H1 (cell line): ENCODE measurements at regions not wholly inside any gene's neighbourhood (a gene's known extent, or its start where the extent isn't known, plus 50 kb on each side); places are given as distances from the start of the nearest gene placed in this dataset.

Experiments used
- CTCF ChIA-PET: fragments of 300-600 bp; sonication (Branson Sonifier 250); formaldehyde crosslinking; loops from one replicate; lab custom pipeline; 2021; ENCODE audit not compliant: partially characterized antibody; lab: Charles Lee
- POLR2A ChIA-PET: fragments of 300-600 bp; sonication (Branson Sonifier 250); formaldehyde crosslinking; loops from one replicate; lab custom pipeline; 2021; ENCODE audit warnings: inconsistent platforms; ENCODE audit not compliant: partially characterized antibody; lab: Charles Lee
- DNase-seq, 2 experiments: peaks; one replicate each; pipeline versions ENCODE4 v3.0.0 to v3.0.0-alpha.2; 2010 to 2022; ENCODE audit warnings: low spot score in 2 of 2, low read depth in 1 of 2, mixed read lengths in 1 of 2
- FAIRE-seq: peaks from 2 replicates; lab custom pipeline; 2011; peaks lifted over from hg19 to GRCh38; lab: Jason Lieb, UNC
- H2AFZ ChIP-seq: 2 replicates; pipeline ENCODE4 v1.8.1; 2012; ENCODE audit warnings: low read length, inconsistent platforms
- H2AK5ac ChIP-seq: 2 replicates; pipeline ENCODE4 v1.6.1; 2013; ENCODE audit warnings: low read depth, low read length
- H2BK120ac ChIP-seq: replicated peaks from 2 replicates; pipeline ENCODE3; 2013; ENCODE audit warnings: low read depth, low read length, inconsistent platforms
- H2BK12ac ChIP-seq: 2 replicates; pipeline ENCODE4 v1.6.1; 2013; ENCODE audit warnings: low read depth, low read length
- H2BK15ac ChIP-seq: 2 replicates; pipeline ENCODE4 v1.6.1; 2013; ENCODE audit warnings: low read length
- H2BK20ac ChIP-seq: 2 replicates; pipeline ENCODE4 v1.6.1; 2013; ENCODE audit warnings: low read length
- H2BK5ac ChIP-seq: 2 replicates; pipeline ENCODE4 v1.6.1; 2013; ENCODE audit warnings: low read depth, low read length
- H3K14ac ChIP-seq: 2 replicates; pipeline ENCODE4 v1.6.1; 2013; ENCODE audit warnings: inconsistent platforms; ENCODE audit not compliant: insufficient read length
- H3K18ac ChIP-seq: 2 replicates; pipeline ENCODE4 v1.6.1; 2013; ENCODE audit warnings: low read length; ENCODE audit errors: extremely low read depth
- H3K23ac ChIP-seq: 2 replicates; pipeline ENCODE4 v1.6.1; 2013; ENCODE audit warnings: inconsistent platforms; ENCODE audit not compliant: insufficient read length
- H3K23me2 ChIP-seq: 2 replicates; pipeline ENCODE4 v1.6.1; 2013; ENCODE audit warnings: low read depth, low read length
- H3K27ac ChIP-seq: 2 replicates; pipeline ENCODE4 v1.6.1; 2011; ENCODE audit warnings: low read depth, low read length, inconsistent platforms
- H3K27me3 ChIP-seq, 4 experiments: replicated peaks in 1 of 4; 1 replicate in 1 of 4; 2 replicates in 3 of 4; pipeline versions ENCODE4 v1.6.1 to v1.8.1; 2011 to 2013; ENCODE audit warnings: low read length in 3 of 4, mild to moderate bottlenecking in 3 of 4, inconsistent platforms in 2 of 4, mixed read lengths in 2 of 4, moderate library complexity in 1 of 4; ENCODE audit not compliant: control insufficient read depth in 3 of 4, insufficient read depth in 3 of 4; ENCODE audit errors: extremely low read depth in 1 of 4
- H3K36me3 ChIP-seq, 4 experiments: 2 replicates each; pipeline versions ENCODE4 v1.6.1 to v1.8.1; 2011 to 2013; ENCODE audit warnings: mild to moderate bottlenecking in 4 of 4, low read length in 3 of 4, moderate library complexity in 2 of 4, control low read depth in 1 of 4, inconsistent platforms in 1 of 4; ENCODE audit not compliant: insufficient read depth in 4 of 4, control insufficient read depth in 2 of 4
- H3K4ac ChIP-seq: replicated peaks from 2 replicates; pipeline ENCODE3; 2013; ENCODE audit warnings: low read length, low read depth, mixed read lengths, inconsistent platforms; ENCODE audit not compliant: insufficient read length
- H3K4me1 ChIP-seq, 4 experiments: replicated peaks in 1 of 4; 1 replicate in 1 of 4; 2 replicates in 3 of 4; pipeline versions ENCODE4 v1.6.1 to v1.8.1; 2011 to 2013; ENCODE audit warnings: low read length in 3 of 4, inconsistent platforms in 2 of 4, mixed read lengths in 1 of 4; ENCODE audit not compliant: insufficient read depth in 4 of 4, control insufficient read depth in 3 of 4
- H3K4me2 ChIP-seq, 2 experiments: 2 replicates each; pipeline versions ENCODE4 v1.6.1 to v1.8.1; 2011 to 2013; ENCODE audit warnings: low read depth in 2 of 2, low read length in 2 of 2, control low read depth in 1 of 2, inconsistent platforms in 1 of 2, mild to moderate bottlenecking in 1 of 2; ENCODE audit not compliant: insufficient read depth in 1 of 2
- H3K4me3 ChIP-seq, 4 experiments: fragments of 200-600, 300-600 bp in 1 of 4; sonication (generic), shearing (Covaris generic), sonication (Bioruptor Twin) in 1 of 4; 2 replicates each; pipeline versions ENCODE4 v1.5.1 to v1.8.1; 2011 to 2016; ENCODE audit warnings: low read length in 4 of 4, low read depth in 3 of 4, control low read depth in 2 of 4, inconsistent platforms in 2 of 4, mild to moderate bottlenecking in 2 of 4, mixed read lengths in 1 of 4, moderate library complexity in 1 of 4; ENCODE audit not compliant: insufficient read depth in 2 of 4; ENCODE audit errors: extremely low read depth in 1 of 4
- H3K56ac ChIP-seq: replicated peaks from 2 replicates; pipeline ENCODE3; 2013; ENCODE audit warnings: low read depth, mild to moderate bottlenecking, mixed read lengths, low read length, inconsistent platforms; ENCODE audit not compliant: insufficient read length
- H3K79me1 ChIP-seq: 2 replicates; pipeline ENCODE4 v1.6.1; 2013; ENCODE audit warnings: low read depth, low read length, control low read depth
- H3K79me2 ChIP-seq, 2 experiments: 2 replicates each; pipeline versions ENCODE4 v1.6.1 to v1.8.1; 2012 to 2013; ENCODE audit warnings: low read length in 2 of 2, mild to moderate bottlenecking in 2 of 2, inconsistent platforms in 1 of 2; ENCODE audit not compliant: insufficient read depth in 2 of 2, control insufficient read depth in 1 of 2
- H3K9ac ChIP-seq, 4 experiments: replicated peaks in 1 of 4; 1 replicate in 1 of 4; 2 replicates in 3 of 4; pipeline versions ENCODE4 v1.6.1 to v1.8.1; 2011 to 2013; ENCODE audit warnings: low read depth in 3 of 4, low read length in 3 of 4, control low read depth in 2 of 4, mild to moderate bottlenecking in 2 of 4, moderate library complexity in 2 of 4, inconsistent platforms in 1 of 4; ENCODE audit errors: extremely low read depth in 1 of 4
- H3K9me3 ChIP-seq, 2 experiments: 2 replicates each; pipeline versions ENCODE4 v1.6.1 to v1.8.1; 2012 to 2013; ENCODE audit warnings: mild to moderate bottlenecking in 2 of 2, moderate library complexity in 2 of 2, control low read depth in 1 of 2, inconsistent platforms in 1 of 2, low read depth in 1 of 2, low read length in 1 of 2, mixed read lengths in 1 of 2; ENCODE audit not compliant: insufficient read depth in 2 of 2
- H4K20me1 ChIP-seq, 2 experiments: replicated peaks in 1 of 2; 2 replicates each; pipeline versions ENCODE3 to v1.8.1; 2011 to 2013; ENCODE audit warnings: inconsistent platforms in 2 of 2, low read length in 2 of 2, mild to moderate bottlenecking in 1 of 2; ENCODE audit not compliant: insufficient read depth in 2 of 2, control insufficient read depth in 1 of 2
- H4K5ac ChIP-seq: 2 replicates; pipeline ENCODE4 v1.6.1; 2013; ENCODE audit warnings: low read length, low read depth, mixed read lengths, inconsistent platforms; ENCODE audit not compliant: insufficient read length
- H4K8ac ChIP-seq: 2 replicates; pipeline ENCODE4 v1.8.0; 2013; ENCODE audit warnings: mild to moderate bottlenecking, moderate library complexity, low read length, inconsistent platforms; ENCODE audit not compliant: insufficient read depth; ENCODE audit errors: extremely low read depth
- H4K91ac ChIP-seq: replicated peaks from 2 replicates; pipeline ENCODE3; 2013; ENCODE audit warnings: low read length, mixed read lengths, inconsistent platforms; ENCODE audit not compliant: insufficient read length
- EP300 ChIP-seq, 2 experiments: IDR thresholded peaks; 1 replicate in 1 of 2; 2 replicates in 1 of 2; pipeline ENCODE4 v1.6.1; 2011 to 2012; ENCODE audit warnings: low read depth in 2 of 2, low read length in 2 of 2, mild to moderate bottlenecking in 2 of 2, borderline replicate concordance in 1 of 2, inconsistent platforms in 1 of 2, moderate library complexity in 1 of 2
- GTF2F1 ChIP-seq: IDR thresholded peaks from 2 replicates; pipeline ENCODE4 v1.6.1; 2012; ENCODE audit warnings: low read depth, low read length, improper control_type of control experiment, borderline replicate concordance
- HDAC6 ChIP-seq: IDR thresholded peaks from one replicate; pipeline ENCODE4 v1.7.1; 2012; ENCODE audit warnings: low read depth, mild to moderate bottlenecking, inconsistent platforms, low read length, moderate library complexity
- KDM1A ChIP-seq: fragments of 200-600, 300-600 bp; sonication (generic); IDR thresholded peaks from 2 replicates; pipeline ENCODE4 v1.7.1; 2016; ENCODE audit warnings: mild to moderate bottlenecking, low read length, borderline replicate concordance
- NRF1 ChIP-seq: IDR thresholded peaks from 2 replicates; pipeline ENCODE4 v1.6.1; 2011; ENCODE audit warnings: mild to moderate bottlenecking, low read depth, low read length, improper control_type of control experiment
- SIN3A ChIP-seq, 2 experiments: IDR thresholded peaks in 1 of 2; conservative IDR thresholded peaks in 1 of 2; 2 replicates each; pipeline ENCODE4 v1.6.1; 2011 to 2012; ENCODE audit warnings: low read length in 2 of 2, improper control_type of control experiment in 1 of 2, low read depth in 1 of 2, mild to moderate bottlenecking in 1 of 2
- SP1 ChIP-seq: IDR thresholded peaks from 2 replicates; pipeline ENCODE4 v1.6.1; 2011; ENCODE audit warnings: low read depth, low read length
- TAF1 ChIP-seq: IDR thresholded peaks from 2 replicates; pipeline ENCODE4 v1.6.1; 2011; ENCODE audit warnings: mild to moderate bottlenecking, low read depth, low read length
- WGBS, 2 experiments: shearing (Covaris generic) in 1 of 2; methylation state at CpG; one replicate each; pipeline versions ENCODE4 v1.1.6 to v1.1.7; 2013 to 2015; ENCODE audit warnings: low lambda C conversion rate in 2 of 2, mixed read lengths in 2 of 2, inconsistent platforms in 1 of 2, low coverage in 1 of 2, missing lambda C conversion rate in 1 of 2; ENCODE audit not compliant: insufficient replicate concordance in 2 of 2, insufficient coverage in 1 of 2, insufficient read length in 1 of 2; ENCODE audit errors: extremely low coverage in 1 of 2, missing lambda C conversion rate in 1 of 2; 5-methylcytosine and 5-hydroxymethylcytosine counted together

GRCh38 chr1:101131239-101131843, 105.5 kb upstream of the S1PR1 start:
- H3K23me2 ChIP-seq: no peaks in the 10 kb centered on the region
- peaks cover 0 to 1% of the 10 kb centered on the region in 2 experiments for H4K20me1 ChIP-seq
- FAIRE-seq: no peak
- H4K8ac ChIP-seq: no peak overlapping the region
- H3K27ac ChIP-seq: no peak overlapping the region
- H3K79me1 ChIP-seq: no peaks in the 10 kb centered on the region
- H3K36me3 ChIP-seq: no peaks in the 10 kb centered on the region
- DNase-seq: no peak
- H3K4me1 ChIP-seq: peaks cover 2 to 8% (median 3%) of the 10 kb centered on the region in 4 experiments; a peak in 3 of 7 replicates
- H4K91ac ChIP-seq: no peak overlapping the region
- H2BK120ac ChIP-seq: no peak overlapping the region
- H3K79me2 ChIP-seq: no peaks in the 10 kb centered on the region
- H3K14ac ChIP-seq: no peak overlapping the region
- H3K23ac ChIP-seq: no peak overlapping the region
- 93% methylated on average over 1 of the region's 1 CpG; no CpG with 5 or more reads in 1 of the 2 experiments for WGBS, 2 experiments
- H2BK15ac ChIP-seq: no peak overlapping the region
- ChIA-PET POLR2A (no interaction called here), CTCF (interaction anchor here (2.0 kb wide), 1 partner anchor 108 kb away, joined by 7 read pairs; no protein-coding TSS in a partner anchor)
- no peak overlapping the region for H3K9ac ChIP-seq
- no peak overlapping the region for H2BK20ac ChIP-seq
- H2AFZ ChIP-seq: 0 out of 2 replicates have a peak overlapping the region, but pooled peaks have one; percentile 9
- H3K27me3 ChIP-seq: no peaks in the 10 kb centered on the region
- H3K18ac ChIP-seq: no peak overlapping the region
- no peak overlapping the region for H2BK5ac ChIP-seq
- no peak overlapping the region for H4K5ac ChIP-seq
- H2AK5ac ChIP-seq: no peak overlapping the region
- 0 out of 2 replicates have a peak overlapping the region, but pooled peaks have one; percentile 39 for H2BK12ac ChIP-seq
- H3K9me3 ChIP-seq: no peaks in the 10 kb centered on the region
- no peak overlapping the region for H3K4ac ChIP-seq
- no peak overlapping the region for H3K4me2 ChIP-seq
- no peak overlapping the region for H3K4me3 ChIP-seq
- H3K56ac ChIP-seq: no peak overlapping the region
- TF ChIP-seq SIN3A (conservative IDR thresholded peaks at IDR 0.05 in 1 of 2, IDR thresholded peaks at IDR 0.05 in 1 of 2; ENCODE audit: low read depth in 1 of 2, low read length in 2 of 2): no peak
- TF ChIP-seq EP300 (IDR thresholded peaks at IDR 0.05; ENCODE audit: borderline replicate concordance in 1 of 2, low read depth in 2 of 2, low read length in 2 of 2): no peak
- TF ChIP-seq GTF2F1: no peak
- no peak for TF ChIP-seq KDM1A
- no peak for TF ChIP-seq SP1
- no peak for TF ChIP-seq NRF1
- TF ChIP-seq HDAC6: no peak
- no peak for TF ChIP-seq TAF1
- TF ChIP-seq, all 59 proteins: peak for 0
